ENCODE measurements at regions not wholly inside any gene's neighbourhood (a gene's known extent, or its start where the extent isn't known, plus 50 kb on each side); places are given as distances from the start of the nearest gene placed in this dataset.

GRCh38 chr12:113552760-113553159 is 81.1 kb upstream of the LHX5 start:
- TF ChIP-seq, protein P1, sequence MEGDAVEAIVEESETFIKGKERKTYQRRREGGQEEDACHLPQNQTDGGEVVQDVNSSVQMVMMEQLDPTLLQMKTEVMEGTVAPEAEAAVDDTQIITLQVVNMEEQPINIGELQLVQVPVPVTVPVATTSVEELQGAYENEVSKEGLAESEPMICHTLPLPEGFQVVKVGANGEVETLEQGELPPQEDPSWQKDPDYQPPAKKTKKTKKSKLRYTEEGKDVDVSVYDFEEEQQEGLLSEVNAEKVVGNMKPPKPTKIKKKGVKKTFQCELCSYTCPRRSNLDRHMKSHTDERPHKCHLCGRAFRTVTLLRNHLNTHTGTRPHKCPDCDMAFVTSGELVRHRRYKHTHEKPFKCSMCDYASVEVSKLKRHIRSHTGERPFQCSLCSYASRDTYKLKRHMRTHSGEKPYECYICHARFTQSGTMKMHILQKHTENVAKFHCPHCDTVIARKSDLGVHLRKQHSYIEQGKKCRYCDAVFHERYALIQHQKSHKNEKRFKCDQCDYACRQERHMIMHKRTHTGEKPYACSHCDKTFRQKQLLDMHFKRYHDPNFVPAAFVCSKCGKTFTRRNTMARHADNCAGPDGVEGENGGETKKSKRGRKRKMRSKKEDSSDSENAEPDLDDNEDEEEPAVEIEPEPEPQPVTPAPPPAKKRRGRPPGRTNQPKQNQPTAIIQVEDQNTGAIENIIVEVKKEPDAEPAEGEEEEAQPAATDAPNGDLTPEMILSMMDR (conservative IDR thresholded peaks at IDR 0.05; ENCODE audit: low read depth, low read length), result no peak
- TF ChIP-seq EZH2 (IDR thresholded peaks at IDR 0.05; ENCODE audit: borderline replicate concordance, low read depth, low read length, poor library complexity, severe bottlenecking), result no peak

Measured in A673 (cell line).